Activated CD4-positive, CD25-positive, alpha-beta regulatory T cell (primary cell): ENCODE measurements at regions not wholly inside any gene's neighbourhood (a gene's known extent, or its start where the extent isn't known, plus 50 kb on each side); places are given as distances from the start of the nearest gene placed in this dataset.

Source experiments
- DNase-seq, 4 experiments: peaks; one replicate each; lab custom pipeline; 2025; lab: John Stamatoyannopoulos, UW

GRCh38 chr16:6281994-6282393, 1050.7 kb upstream of the RBFOX1 start:
- DNase-seq, result no peak

- DNase-seq, result no peak
Measured at GRCh38 chr16:6281274-6281673, 1051.4 kb upstream of the RBFOX1 start.

- no peak for DNase-seq
Measured at GRCh38 chr16:6280055-6280454, 1052.6 kb upstream of the RBFOX1 start.

- DNase-seq, result no peak
Measured at GRCh38 chr16:6279286-6279685, 1053.4 kb upstream of the RBFOX1 start.

- DNase-seq, result no peak
Measured at GRCh38 chr16:6274351-6274750, 1058.3 kb upstream of the RBFOX1 start.

- DNase-seq, result no peak
Measured at GRCh38 chr16:6267682-6268081, 1065.0 kb upstream of the RBFOX1 start.

- DNase-seq, result no peak
Measured at GRCh38 chr16:6266703-6267102, 1065.9 kb upstream of the RBFOX1 start.

GRCh38 chr16:6265968-6266367, 1066.7 kb upstream of the RBFOX1 start:
- no peak for DNase-seq

- no peak for DNase-seq
Measured at GRCh38 chr16:6258056-6258455, 1074.6 kb upstream of the RBFOX1 start.

- no peak for DNase-seq
Measured at GRCh38 chr16:6252541-6252940, 1080.1 kb upstream of the RBFOX1 start.

GRCh38 chr16:6250511-6250910, 1082.1 kb upstream of the RBFOX1 start:
- no peak for DNase-seq

- no peak for DNase-seq
Measured at GRCh38 chr16:6249863-6250262, 1082.8 kb upstream of the RBFOX1 start.

- no peak for DNase-seq
Measured at GRCh38 chr16:6248199-6248598, 1084.4 kb upstream of the RBFOX1 start.

- DNase-seq, result no peak
Measured at GRCh38 chr16:6247775-6248174, 1084.9 kb upstream of the RBFOX1 start.

GRCh38 chr16:6247150-6247549, 1085.5 kb upstream of the RBFOX1 start:
- DNase-seq, result no peak

GRCh38 chr16:6246266-6246665, 1086.4 kb upstream of the RBFOX1 start:
- no peak for DNase-seq

GRCh38 chr16:6232056-6232455, 1100.6 kb upstream of the RBFOX1 start:
- no peak for DNase-seq

GRCh38 chr16:6231398-6231797, 1101.2 kb upstream of the RBFOX1 start:
- no peak for DNase-seq

GRCh38 chr16:6229186-6229585, 1103.5 kb upstream of the RBFOX1 start:
- DNase-seq, result no peak

GRCh38 chr16:6218855-6219254, 1113.8 kb upstream of the RBFOX1 start:
- no peak for DNase-seq

- no peak for DNase-seq
Measured at GRCh38 chr16:6216836-6217235, 1115.8 kb upstream of the RBFOX1 start.

- DNase-seq, result no peak
Measured at GRCh38 chr16:6211644-6212043, 1114.0 kb upstream of the EEF2KMT start.

GRCh38 chr16:6209355-6209930, 1111.8 kb upstream of the EEF2KMT start:
- no peak for DNase-seq

GRCh38 chr16:6207580-6207979, 1110.0 kb upstream of the EEF2KMT start:
- DNase-seq, result no peak

GRCh38 chr16:6207124-6207523, 1109.5 kb upstream of the EEF2KMT start:
- DNase-seq, result no peak
